ENCODE measurements at regions not wholly inside any gene's neighbourhood (a gene's known extent, or its start where the extent isn't known, plus 50 kb on each side); places are given as distances from the start of the nearest gene placed in this dataset.

DNA sequence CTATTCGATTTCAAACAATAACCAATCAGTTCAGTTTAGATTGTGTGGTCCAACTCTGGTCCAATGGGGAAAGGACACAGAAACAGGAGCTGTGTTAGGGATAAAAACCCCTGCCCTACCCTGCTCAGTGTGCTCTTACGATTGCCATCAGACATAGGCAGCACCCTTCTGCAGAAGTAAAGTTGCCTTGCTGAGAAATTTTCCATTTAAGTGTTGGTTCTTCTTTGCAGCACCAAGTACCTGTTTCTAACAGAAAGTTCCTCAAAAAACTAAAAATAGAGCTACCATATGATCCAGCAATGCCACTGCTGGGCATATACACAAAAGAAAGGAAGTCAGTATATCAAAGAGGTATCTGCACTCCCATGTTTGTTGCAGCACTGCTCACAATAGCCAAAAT, 206.2 kb upstream of the CNTN4 start:
- TF ChIP-seq, protein P1, sequence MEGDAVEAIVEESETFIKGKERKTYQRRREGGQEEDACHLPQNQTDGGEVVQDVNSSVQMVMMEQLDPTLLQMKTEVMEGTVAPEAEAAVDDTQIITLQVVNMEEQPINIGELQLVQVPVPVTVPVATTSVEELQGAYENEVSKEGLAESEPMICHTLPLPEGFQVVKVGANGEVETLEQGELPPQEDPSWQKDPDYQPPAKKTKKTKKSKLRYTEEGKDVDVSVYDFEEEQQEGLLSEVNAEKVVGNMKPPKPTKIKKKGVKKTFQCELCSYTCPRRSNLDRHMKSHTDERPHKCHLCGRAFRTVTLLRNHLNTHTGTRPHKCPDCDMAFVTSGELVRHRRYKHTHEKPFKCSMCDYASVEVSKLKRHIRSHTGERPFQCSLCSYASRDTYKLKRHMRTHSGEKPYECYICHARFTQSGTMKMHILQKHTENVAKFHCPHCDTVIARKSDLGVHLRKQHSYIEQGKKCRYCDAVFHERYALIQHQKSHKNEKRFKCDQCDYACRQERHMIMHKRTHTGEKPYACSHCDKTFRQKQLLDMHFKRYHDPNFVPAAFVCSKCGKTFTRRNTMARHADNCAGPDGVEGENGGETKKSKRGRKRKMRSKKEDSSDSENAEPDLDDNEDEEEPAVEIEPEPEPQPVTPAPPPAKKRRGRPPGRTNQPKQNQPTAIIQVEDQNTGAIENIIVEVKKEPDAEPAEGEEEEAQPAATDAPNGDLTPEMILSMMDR (IDR thresholded peaks at IDR 0.05): no peak
- TF ChIP-seq POLR2A (IDR thresholded peaks at IDR 0.05) (no peak), POLR2AphosphoS5 (IDR thresholded peaks at IDR 0.05) (no peak), EP300 (IDR thresholded peaks at IDR 0.05) (no peak)

Measured in gastroesophageal sphincter (tissue), 3 donors.